Neural cell (in vitro differentiated cells): ENCODE measurements at regions not wholly inside any gene's neighbourhood (a gene's known extent, or its start where the extent isn't known, plus 50 kb on each side); places are given as distances from the start of the nearest gene placed in this dataset.

ENCODE experiments used
- H2AFZ ChIP-seq: fragments of 200-600, 300-800 bp; sonication (generic), shearing (Covaris generic); 2 replicates; pipeline ENCODE4 v1.6.0; 2014; ENCODE audit warnings: low read depth, mild to moderate bottlenecking, antibody characterized with exemption, low read length, moderate library complexity
- H3F3A ChIP-seq: fragments of 200-600 bp; shearing (Covaris generic); 2 replicates; pipeline ENCODE4 v1.6.1; 2016; ENCODE audit warnings: mild to moderate bottlenecking, moderate library complexity, mixed read lengths, antibody characterized with exemption, low read length; ENCODE audit not compliant: insufficient read depth, poor library complexity, severe bottlenecking
- H3K27ac ChIP-seq: fragments of 200-600, 300-800 bp; sonication (generic), shearing (Covaris generic); 2 replicates; pipeline ENCODE4 v1.5.1; 2014; ENCODE audit warnings: mild to moderate bottlenecking, low read length, moderate library complexity
- H3K27me3 ChIP-seq: fragments of 300-800, 200-600 bp; sonication (generic), shearing (Covaris generic); 2 replicates; pipeline ENCODE4 v1.6.0; 2014; ENCODE audit warnings: mild to moderate bottlenecking, low read depth, low read length, moderate library complexity; ENCODE audit not compliant: insufficient read depth
- H3K36me3 ChIP-seq: fragments of 300-800, 200-600 bp; sonication (generic), shearing (Covaris generic); 2 replicates; pipeline ENCODE4 v1.5.1; 2014; ENCODE audit warnings: mild to moderate bottlenecking, antibody characterized with exemption, low read length, moderate library complexity; ENCODE audit not compliant: insufficient read depth
- H3K4me2 ChIP-seq: fragments of 300-800, 200-600 bp; sonication (generic), shearing (Covaris generic); 2 replicates; pipeline ENCODE4 v1.6.0; 2014; ENCODE audit warnings: mild to moderate bottlenecking, low read length
- H3K4me3 ChIP-seq: fragments of 300-800, 200-600 bp; sonication (generic), shearing (Covaris generic); 2 replicates; pipeline ENCODE4 v1.5.1; 2014; ENCODE audit warnings: mild to moderate bottlenecking, low read length, moderate library complexity
- H3K79me2 ChIP-seq: fragments of 200-600 bp; shearing (Covaris generic); replicated peaks from 2 replicates; pipeline ENCODE4 v1.6.0; 2014; ENCODE audit warnings: mild to moderate bottlenecking, low read length, moderate library complexity; ENCODE audit not compliant: insufficient read depth
- H3K9ac ChIP-seq: fragments of 300-800, 200-600 bp; sonication (generic), shearing (Covaris generic); 2 replicates; pipeline ENCODE4 v1.6.1; 2016; ENCODE audit warnings: mild to moderate bottlenecking, low read length, mixed read lengths
- H3K9me2 ChIP-seq: fragments of 200-600 bp; shearing (Covaris generic); 2 replicates; pipeline ENCODE4 v1.6.1; 2016; ENCODE audit warnings: mild to moderate bottlenecking, low read length, mixed read lengths; ENCODE audit not compliant: insufficient read depth
- H3K9me3 ChIP-seq: fragments of 200-600, 300-800 bp; sonication (generic), shearing (Covaris generic); 2 replicates; pipeline ENCODE4 v1.6.1; 2016; ENCODE audit warnings: mild to moderate bottlenecking, mixed run types, low read length, moderate library complexity, mixed read lengths
- H4K20me1 ChIP-seq: fragments of 200-600 bp; shearing (Covaris generic); 2 replicates; pipeline ENCODE4 v1.6.1; 2016; ENCODE audit warnings: mild to moderate bottlenecking, mixed run types; ENCODE audit not compliant: insufficient read depth
- CTCF ChIP-seq: fragments of 450-650 bp; IDR thresholded peaks from 2 replicates; pipeline ENCODE4 v1.5.1; 2014; ENCODE audit warnings: antibody characterized with exemption, mild to moderate bottlenecking, moderate library complexity; ENCODE audit not compliant: poor library complexity, severe bottlenecking
- EP300 ChIP-seq: fragments of 450-650 bp; conservative IDR thresholded peaks from 2 replicates; pipeline ENCODE4 v1.6.1; 2014; ENCODE audit warnings: antibody characterized with exemption, mild to moderate bottlenecking, moderate library complexity; ENCODE audit not compliant: poor library complexity, severe bottlenecking
- EZH2 ChIP-seq: fragments of 200-600, 300-800 bp; shearing (Covaris generic), sonication (generic); IDR thresholded peaks from 2 replicates; pipeline ENCODE4 v1.6.1; 2014; ENCODE audit warnings: antibody characterized with exemption, low read length, borderline replicate concordance, mild to moderate bottlenecking; ENCODE audit not compliant: insufficient read depth, poor library complexity, severe bottlenecking
- MXI1 ChIP-seq: fragments of 450-650 bp; conservative IDR thresholded peaks from 2 replicates; pipeline ENCODE4 v1.6.1; 2014; ENCODE audit warnings: antibody characterized with exemption, mild to moderate bottlenecking; ENCODE audit not compliant: poor library complexity, severe bottlenecking
- POLR2AphosphoS5 ChIP-seq: IDR thresholded peaks from 2 replicates; pipeline ENCODE4 v1.6.1; 2012
- RAD21 ChIP-seq: fragments of 450-650 bp; conservative IDR thresholded peaks from 2 replicates; pipeline ENCODE4 v1.6.1; 2014; ENCODE audit warnings: antibody characterized with exemption, mild to moderate bottlenecking, moderate library complexity
- REST ChIP-seq: IDR thresholded peaks from 2 replicates; pipeline ENCODE4 v1.6.1; 2012; ENCODE audit warnings: borderline replicate concordance
- SMC3 ChIP-seq: fragments of 450-650 bp; conservative IDR thresholded peaks from 2 replicates; pipeline ENCODE4 v1.6.1; 2014; ENCODE audit warnings: antibody characterized with exemption, mild to moderate bottlenecking, moderate library complexity; ENCODE audit not compliant: poor library complexity
- TAF1 ChIP-seq: IDR thresholded peaks from 2 replicates; pipeline ENCODE4 v1.6.1; 2012; ENCODE audit warnings: low read depth

- no peak for TF ChIP-seq REST
- TF ChIP-seq EP300 = no peak
- no peak for TF ChIP-seq TAF1
- TF ChIP-seq POLR2AphosphoS5 = no peak
- no peak for TF ChIP-seq EZH2
- TF ChIP-seq SMC3 = no peak
- H3K4me2 ChIP-seq = no peak overlapping the region
- no peaks in the 10 kb centered on the region for H4K20me1 ChIP-seq
- H3K4me3 ChIP-seq = no peak overlapping the region
- H3K27me3 ChIP-seq = no peaks in the 10 kb centered on the region
- H3K36me3 ChIP-seq = no peaks in the 10 kb centered on the region
- H3K9ac ChIP-seq = no peak overlapping the region
- H3K79me2 ChIP-seq = no peaks in the 10 kb centered on the region
- H2AFZ ChIP-seq = no peak overlapping the region
- no peaks in the 10 kb centered on the region for H3K9me2 ChIP-seq
- H3K9me3 ChIP-seq = no peaks in the 10 kb centered on the region
- H3K27ac ChIP-seq = no peak overlapping the region
- no peaks in the 10 kb centered on the region for H3F3A ChIP-seq
These were observed 268.9 kb upstream of the KCNIP4 start for GRCh38 chr4:22217480-22217879.

- Histone ChIP-seq H3K9me3 (no peaks in the 10 kb centered on the region), H3K4me2 (no peak overlapping the region), H3K36me3 (no peaks in the 10 kb centered on the region), H3K27ac (no peak overlapping the region), H3K9ac (no peak overlapping the region), H4K20me1 (no peaks in the 10 kb centered on the region), H2AFZ (no peak overlapping the region), H3F3A (no peaks in the 10 kb centered on the region), H3K27me3 (no peaks in the 10 kb centered on the region), H3K9me2 (no peaks in the 10 kb centered on the region), H3K4me3 (no peak overlapping the region), H3K79me2 (no peaks in the 10 kb centered on the region)
- TF ChIP-seq TAF1 (no peak), EP300 (peak; percentile 90), POLR2AphosphoS5 (peak; percentile 70)
These were observed 267.7 kb upstream of the KCNIP4 start for GRCh38 chr4:22216278-22216677.

GRCh38 chr4:22215084-22215483, 266.5 kb upstream of the KCNIP4 start:
- Histone ChIP-seq H3K27ac (no peak overlapping the region), H3K9me3 (no peaks in the 10 kb centered on the region), H3K27me3 (no peaks in the 10 kb centered on the region), H4K20me1 (no peaks in the 10 kb centered on the region), H3K4me2 (no peak overlapping the region), H3F3A (no peaks in the 10 kb centered on the region), H3K79me2 (no peaks in the 10 kb centered on the region), H3K4me3 (no peak overlapping the region), H2AFZ (no peak overlapping the region), H3K36me3 (no peaks in the 10 kb centered on the region), H3K9ac (no peak overlapping the region), H3K9me2 (no peaks in the 10 kb centered on the region)
- TF ChIP-seq EP300 = no peak
- TF ChIP-seq SMC3 = no peak
- TF ChIP-seq CTCF = no peak
- TF ChIP-seq MXI1 = no peak
- TF ChIP-seq RAD21 = no peak
- no peak for TF ChIP-seq REST
- TF ChIP-seq EZH2 = no peak
- no peak for TF ChIP-seq TAF1
- no peak for TF ChIP-seq POLR2AphosphoS5
